NCI-H146 (cell line): ENCODE measurements at regions not wholly inside any gene's neighbourhood (a gene's known extent, or its start where the extent isn't known, plus 50 kb on each side); places are given as distances from the start of the nearest gene placed in this dataset.

ENCODE experiments used
- DNase-seq: peaks from one replicate; lab custom pipeline; 2025; lab: John Stamatoyannopoulos, UW

DNA sequence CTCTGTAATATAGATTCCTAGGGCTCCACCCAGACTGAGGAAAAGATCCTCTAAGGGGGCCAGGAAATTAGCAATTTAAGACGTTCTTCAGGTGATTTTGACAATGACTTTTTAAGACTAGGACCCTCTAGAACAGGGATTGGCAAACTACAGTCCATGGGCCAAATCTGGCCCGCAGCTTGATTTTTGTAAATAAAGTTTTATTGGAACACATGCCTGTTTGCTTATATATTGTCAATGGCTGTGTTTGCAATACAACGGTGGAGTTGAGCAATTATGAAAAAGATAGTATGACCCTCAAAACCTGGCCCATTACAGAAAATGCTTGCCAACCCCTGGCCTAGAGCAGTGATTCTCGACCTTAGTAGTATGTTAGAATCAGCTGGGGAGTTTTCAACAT, 181.9 kb downstream of the SOX9 start:
- no peak for DNase-seq

DNA sequence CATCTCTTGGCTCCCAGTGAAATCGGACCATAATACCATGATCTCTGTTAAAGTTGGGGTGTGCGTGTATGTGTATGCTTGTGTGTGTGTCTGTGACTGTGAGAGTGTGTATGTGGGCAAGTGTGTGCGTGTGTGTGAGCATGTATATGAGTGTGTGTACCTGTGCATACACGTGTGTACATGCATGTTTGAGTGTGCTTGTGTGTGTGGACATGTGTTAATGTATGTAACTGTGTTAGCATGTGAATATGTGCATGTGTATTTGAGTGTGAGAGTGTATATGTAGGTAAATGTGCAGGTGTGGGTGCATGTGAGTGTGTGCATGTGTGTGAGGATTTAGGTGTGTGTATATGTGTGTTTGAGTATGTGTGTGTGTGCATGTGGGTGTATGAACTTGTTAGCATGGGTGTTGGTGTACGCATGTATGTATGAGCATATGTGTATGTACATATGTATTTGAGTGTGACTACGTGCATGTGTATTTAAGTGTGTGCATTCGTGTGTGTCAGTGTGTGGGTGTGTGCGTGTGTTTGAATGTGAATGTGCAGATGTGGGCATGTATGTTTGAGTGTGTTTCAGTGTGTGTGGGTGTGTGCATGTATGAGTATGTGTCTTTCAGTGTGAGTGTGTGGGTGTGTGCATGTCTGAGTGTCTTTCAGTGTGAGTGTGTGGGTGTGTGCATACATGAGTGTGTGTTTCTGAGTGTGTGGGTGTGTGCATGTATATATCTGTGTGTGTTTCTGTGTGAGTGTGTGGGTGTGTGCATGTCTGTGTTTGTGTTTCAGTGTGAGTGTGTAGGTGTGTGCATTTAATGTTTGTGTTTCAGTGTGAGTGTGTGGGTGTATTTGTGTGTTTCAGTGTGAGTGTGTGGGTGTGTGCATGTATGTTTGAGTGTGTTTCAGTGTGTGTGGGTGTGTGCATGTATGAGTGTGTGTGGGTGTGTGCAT, 183.2 kb downstream of the SOX9 start:
- no peak for DNase-seq

DNA sequence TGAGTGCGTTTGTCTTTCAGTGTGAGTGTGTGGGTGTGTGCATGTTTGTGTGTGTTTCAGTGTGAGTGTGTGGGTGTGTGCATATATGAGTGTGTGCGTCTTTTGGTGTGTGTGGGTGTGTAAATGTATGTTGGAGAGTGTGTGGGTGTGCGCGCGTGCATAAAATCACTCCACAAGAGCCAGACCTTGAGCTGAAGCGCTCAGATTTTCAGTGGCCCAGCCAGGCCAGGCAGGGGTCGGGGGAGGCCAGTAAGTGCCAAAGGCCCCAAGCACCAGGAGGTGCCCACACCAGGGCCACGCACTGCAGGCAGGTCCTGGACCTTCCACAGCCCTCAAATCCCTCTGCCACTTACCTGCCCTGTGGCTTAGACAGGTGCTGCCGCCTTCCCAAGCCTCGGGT, 184.0 kb downstream of the SOX9 start:
- no peak for DNase-seq

DNA sequence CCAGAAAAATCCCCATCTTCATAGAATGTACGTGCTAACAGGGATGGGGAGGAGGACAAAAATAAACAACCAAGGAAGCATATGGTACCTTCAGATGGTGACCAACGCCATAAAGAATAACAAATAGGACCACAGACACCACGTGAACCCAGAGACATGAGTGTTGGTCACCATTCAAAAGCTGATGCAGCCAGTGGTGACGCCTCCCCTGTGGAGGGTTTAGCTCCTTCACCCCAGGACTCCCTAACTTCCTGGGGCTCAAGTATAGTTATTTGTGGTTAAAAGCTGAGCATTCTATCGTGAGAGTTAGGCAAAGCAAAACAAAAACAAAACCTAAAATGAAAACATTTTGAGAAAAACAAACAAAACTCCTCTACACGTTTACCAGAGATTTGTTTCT, 184.7 kb downstream of the SOX9 start:
- no peak for DNase-seq

DNA sequence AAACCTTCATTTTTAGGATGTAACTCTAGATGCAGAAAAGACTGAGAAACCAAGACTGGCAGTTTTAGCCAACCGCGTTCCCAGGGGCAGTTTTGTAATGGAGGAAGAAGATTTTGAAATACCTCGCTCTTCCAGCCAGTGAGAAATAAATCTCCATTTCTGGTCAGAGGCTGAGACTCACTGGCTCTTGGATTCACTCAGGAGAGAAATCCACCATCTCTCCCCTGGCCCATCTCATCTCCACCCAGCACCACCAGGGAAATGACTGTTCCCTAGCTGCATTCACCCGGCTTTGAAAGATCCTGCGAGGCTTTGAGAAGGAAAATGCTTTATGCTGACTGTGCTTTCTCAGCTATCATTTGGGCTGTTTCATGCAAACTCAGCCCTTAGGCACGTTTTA, 185.2 kb downstream of the SOX9 start:
- no peak for DNase-seq

DNA sequence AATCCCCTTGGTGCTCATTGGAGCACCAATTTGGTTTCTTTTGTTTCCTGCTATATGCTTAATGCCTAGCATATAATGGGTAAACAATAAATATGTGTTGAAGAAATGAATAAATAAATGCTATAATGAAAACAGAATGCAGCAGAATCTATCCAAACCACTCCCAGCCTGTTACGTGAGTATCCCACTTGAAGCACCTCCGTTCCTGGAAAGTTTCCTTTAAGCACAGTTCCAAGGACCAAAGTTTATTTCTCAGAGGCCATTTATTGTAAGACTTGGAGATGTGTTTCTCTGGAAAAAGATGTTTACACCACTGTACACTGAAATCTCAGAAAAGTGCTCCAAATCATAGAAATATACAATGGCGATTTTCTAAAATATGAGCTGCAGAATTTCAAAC, 187.0 kb downstream of the SOX9 start:
- no peak for DNase-seq

DNA sequence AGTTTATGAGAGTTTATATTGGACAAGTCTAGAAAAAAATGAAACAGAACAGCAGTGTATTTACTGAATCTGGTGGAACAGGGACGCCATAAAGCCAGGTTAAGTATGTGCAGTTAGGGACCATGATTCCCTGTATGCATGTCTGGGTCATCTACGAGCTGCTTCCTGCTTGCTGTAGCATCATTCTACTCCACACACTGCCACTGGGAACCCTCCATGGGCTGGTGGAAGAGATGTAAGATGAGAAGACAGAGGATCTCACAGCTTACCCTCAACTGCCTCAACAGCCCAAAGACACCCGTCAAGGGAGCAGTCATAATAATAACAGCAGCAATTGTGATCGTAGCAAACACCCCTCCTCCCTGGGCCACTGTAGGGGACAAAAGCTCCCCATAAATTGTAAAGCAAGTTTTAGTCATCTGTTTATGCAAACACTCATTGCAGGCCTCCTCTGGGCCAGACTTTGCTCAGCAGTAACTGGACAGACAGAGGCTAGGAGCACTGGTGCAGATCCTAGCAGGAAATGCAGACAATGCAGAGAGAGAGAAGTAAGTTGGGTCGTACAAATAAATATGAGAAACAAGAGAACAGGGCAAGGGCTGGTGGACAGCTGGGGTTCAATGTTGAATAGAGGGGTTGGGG, 188.0 kb downstream of the SOX9 start:
- no peak for DNase-seq

DNA sequence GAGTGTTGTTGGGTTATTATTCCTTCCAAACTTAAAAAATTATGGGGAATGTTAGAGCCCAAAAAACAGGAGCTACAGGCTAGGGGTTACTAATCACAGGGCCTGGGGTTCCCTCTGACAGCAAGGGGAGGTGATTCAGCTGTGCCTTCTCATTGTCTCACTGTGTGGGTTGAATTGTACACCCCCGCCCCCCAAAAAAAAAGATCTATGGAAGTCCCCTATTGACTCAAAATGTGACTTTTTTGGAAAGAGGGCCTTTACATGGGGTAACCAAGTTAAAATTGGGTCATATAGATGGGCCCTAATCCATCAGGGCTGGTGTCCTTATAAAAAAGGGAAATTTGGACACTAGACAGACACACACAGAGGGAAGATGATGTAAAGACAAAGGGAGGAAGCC, 190.2 kb downstream of the SOX9 start:
- DNase-seq, result no peak

DNA sequence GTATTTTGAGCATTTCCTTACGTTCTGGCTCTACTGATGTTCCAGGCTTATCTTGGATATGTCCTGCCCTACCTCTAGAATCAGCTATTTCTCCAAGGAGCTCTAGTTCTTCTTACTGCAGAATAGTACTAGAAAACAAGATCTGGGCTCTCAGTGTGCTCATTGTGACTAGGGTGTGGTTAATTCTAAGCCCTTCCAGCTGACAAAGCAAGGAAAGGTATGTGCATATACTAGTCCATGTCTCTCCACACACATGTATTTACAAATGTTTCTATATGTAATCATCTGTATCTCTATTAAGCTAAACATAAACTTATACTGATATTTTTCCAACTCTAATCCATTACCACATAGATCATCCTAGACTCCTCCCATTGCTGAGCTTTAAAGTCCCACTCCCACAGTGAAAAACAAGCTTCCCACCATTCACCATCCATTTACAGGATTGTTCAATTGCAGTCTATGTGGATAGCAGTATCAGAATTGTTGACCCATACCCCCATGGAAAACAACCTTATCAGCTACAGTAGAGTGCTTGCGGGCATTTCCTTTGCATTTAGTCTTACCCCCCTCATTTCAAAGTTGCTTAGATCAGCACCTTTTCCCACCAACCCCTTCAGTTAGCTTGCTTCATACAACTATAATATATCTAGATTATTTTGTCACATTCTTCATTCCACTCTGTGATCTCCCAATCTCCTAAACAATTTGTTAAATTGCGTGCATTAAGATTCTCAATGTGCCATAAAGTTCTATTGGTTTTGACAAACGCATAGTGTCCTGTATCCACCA, 194.5 kb downstream of the SOX9 start:
- DNase-seq, result no peak

DNA sequence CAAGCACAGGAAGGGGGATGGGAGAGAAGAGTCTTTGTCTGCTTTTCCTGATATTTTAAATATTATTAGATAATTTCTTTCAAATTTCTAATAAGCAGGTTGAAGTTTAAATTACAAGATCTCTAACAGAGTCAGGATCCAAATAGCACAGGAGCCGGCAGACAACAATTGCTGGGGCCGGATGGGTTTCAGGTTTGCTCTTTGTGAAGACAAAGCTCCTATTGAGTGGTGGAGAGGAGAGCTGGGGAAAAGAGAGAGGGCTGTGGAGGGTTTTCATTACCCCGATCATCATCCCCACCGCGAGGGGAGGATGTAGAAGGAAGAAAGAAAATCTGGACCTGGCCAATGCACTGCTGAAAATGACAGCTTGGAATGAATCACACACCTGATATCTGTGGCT, 197.3 kb downstream of the SOX9 start:
- DNase-seq, result no peak

DNA sequence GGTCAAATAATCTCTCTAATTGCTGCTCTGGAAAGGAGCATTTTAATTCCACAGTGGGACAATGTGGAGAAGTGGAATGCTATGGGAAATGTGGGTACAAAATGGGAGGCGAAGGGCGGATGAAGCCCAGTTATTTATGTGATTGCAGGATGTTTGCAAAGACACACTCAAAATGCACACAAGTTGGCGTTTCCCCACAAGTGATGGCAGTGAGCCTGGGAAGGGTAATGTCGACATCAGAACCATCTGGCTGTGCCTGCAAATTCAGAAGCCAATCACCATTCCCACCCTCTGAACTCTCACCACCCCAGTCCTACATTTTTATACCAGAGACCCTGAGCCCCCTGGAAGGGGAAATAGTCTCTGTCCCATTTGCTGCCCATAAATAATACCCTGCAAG, 201.1 kb downstream of the SOX9 start:
- DNase-seq, result no peak

DNA sequence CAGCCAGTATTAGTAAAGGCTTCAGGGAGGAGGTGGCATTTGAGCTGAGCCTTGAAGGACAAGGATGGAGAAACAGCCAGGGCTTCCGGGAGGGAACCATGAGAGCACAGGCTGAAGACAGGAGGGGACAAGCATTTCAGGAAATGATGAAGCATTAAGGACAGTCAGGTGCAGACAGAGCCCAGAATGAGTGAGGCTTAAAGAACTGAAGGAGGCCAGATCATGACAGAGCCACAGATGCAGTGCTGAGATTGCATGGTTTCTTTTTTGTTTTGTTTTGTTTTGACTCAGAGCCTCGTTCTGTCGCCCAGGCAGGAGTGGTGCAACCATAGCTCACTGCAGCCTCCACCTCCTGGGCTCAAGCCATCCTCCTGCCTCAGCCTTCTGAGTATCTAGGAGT, 211.5 kb downstream of the SOX9 start:
- DNase-seq, result no peak

DNA sequence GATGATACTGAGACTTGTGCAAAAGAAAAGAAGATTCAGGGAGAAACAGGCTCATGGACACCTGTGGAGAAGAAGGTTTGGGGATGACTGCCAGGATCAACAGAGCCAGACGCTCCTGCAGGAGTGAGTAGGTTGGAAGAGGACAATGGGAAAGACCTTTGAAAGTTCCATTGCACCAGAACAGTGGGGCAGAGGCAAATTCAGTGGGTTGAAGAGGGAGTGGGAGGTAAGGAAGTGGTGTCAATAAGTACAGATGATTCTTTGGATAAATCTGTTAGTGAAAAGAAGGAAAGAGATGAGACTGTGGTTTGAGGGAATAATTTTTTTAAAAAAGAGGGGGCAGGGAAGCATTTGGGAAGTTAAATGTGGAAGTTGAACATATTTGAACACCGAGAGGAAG, 212.8 kb downstream of the SOX9 start:
- DNase-seq, result no peak

DNA sequence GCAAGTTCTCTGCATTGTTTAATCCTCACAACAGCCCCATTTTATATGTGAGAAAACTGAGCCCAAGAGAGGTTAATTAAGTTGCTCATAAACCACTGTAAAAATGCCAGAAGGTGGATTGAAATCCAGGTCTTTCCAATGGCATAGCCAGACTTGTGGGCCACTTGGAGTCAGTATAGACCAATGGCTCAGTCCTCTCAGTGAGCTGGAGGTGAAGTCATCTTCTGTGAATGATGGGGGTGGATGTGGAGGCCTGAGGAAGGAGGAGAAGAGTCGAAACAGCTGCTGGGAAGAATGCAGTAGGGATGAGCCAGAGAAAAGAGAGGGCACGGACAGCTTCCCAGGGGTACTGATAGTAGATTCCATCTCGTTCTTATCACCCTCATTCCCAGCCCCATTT, 213.4 kb downstream of the SOX9 start:
- DNase-seq, result no peak

DNA sequence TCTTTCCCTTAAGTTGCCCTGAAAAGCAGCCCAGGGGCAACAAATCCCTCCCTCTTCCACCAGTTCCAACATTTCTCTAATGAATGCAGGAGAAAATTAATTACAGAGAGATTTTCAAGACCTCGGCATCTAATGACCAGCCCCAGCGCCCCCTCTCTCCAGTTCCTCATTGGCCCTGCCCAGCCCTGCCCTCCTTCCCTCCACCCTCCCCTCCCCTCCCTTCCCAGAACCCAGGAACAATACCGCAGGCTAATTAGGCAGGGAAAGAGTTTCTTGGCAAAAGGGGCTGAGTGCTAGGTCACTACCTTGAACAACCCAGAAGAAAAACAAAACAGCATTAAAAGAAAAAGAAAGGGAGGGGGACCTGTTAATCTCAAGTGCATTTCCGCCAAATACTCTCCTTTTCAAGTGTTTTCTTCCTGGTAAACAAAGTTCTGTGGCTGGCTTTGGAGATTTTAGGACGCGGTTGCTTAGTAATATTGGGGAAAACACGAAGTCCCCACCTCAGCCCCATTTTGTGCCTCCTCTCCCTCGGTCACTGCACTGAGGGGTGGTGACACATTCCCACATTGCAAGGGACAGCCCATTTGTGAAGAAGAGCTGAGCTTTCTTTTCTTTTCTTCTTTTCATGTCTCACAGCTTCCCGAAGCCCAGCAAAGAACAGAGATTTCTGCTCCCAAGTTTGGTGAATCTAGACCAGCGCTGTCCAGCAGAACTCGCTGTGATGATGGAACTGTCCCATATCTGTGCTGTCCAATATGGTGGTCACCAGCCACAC, 215.4 kb downstream of the SOX9 start:
- no peak for DNase-seq

DNA sequence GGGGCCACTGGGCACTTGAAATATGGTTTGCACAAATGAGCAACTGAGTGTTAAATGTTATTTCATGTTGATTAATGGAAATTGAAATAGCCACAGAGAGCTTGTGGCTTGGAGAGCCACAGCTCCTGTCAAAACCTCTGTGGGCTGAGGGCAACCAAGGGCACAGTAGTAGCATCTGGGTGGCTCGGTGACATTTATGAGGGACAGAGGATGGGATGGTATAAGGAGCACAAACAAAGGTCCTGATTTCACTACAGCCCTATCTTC, 215.9 kb downstream of the SOX9 start:
- DNase-seq, result no peak

DNA sequence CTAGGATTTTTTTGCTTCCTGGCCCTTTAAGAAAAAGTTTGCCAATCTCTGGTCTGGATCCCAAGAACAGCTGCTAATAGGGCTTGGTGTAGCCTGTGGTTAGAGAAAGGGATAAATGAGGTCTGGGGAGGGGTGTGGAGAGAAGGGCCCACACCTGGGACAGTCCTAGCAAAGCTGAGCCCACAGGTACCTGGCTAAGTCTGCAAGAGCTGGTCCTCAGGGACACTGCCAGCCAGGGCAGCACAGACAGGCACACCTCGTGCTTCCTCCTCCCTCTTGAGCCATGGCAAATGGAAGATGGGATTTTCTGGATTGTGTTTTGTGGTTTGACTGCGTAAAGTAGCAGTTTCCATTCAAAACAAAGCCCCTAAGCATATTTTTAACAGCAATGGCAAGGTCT, 217.5 kb downstream of the SOX9 start:
- no peak for DNase-seq

DNA sequence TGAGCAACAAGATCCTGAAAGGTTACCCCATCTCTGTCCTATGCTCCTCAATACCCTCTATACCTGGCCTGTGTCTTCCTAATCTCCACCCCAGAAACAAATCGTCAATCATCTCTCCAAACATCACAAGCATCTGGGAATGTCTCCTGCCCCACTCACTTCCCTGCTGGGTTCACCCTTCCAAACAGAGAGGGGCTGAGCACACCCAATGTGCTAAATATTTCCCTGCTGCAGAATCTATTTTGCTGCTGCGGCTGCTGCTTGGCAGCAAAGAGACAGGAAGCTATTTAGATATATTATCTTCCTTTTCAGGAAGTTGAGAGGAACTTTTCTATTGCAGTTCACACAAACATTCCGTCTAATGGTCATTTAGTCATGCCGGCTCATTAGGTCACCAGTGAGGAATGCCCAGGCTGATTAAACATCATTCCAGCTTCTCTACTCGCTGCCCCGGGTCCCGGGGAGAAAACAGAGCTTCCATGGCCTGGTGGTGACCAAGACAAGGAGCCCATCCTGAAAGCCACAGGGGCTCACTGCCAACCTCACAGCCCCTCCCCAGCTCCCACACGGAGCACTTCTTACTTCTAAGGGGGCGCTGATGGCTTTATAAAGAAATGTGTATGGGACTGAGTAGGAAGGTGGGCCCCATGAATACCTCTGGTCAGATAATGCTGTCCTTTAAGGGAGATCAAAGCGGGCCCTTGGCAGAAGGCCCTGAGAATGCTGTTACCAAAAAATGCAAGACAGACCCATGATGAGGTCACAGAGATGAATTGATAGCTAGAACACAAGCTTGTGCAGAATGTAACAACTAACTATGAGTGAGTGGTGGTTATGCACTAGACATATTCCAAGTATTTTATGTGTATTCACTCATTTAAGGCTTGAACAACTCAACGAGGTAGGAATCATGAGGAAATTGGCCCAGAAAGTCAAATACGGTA, 218.3 kb downstream of the SOX9 start:
- no peak for DNase-seq

DNA sequence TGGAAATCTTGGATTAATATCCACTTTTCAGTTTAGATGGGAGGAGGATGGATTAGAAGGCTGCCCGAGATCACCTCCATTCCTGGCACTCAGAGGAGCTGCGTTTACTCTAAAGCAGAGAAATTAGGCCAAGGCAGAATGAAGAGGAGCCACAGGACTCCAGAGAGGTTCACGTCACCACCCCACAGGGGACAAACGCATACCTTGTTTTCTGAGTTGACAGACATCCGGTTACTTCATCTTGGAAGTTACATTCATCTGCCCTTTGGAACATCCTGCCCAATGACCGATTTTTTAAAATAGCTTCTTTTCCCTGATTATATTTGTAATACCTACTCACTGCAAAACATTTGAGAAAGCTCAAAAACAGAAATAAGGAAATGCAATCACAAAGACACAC, 220.0 kb downstream of the SOX9 start:
- no peak for DNase-seq

DNA sequence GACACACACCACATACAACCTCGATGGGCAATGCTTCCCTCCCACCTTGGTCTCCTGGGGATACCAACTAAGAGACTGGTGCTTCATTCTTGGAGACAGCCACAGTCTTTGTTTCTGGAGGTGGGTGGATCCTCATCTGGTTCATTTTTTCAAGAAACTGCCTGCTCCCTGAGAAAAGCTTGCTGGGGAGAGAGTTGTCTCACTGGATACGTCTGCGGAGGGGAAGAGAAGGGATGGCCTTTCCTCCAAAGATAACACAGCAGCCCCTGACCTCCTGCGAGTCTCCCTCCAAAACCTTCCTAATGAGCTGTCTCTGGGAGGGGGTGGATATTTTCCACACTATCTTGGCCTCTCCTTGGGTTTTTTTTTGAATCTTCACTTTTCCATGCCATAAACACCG, 221.2 kb downstream of the SOX9 start:
- no peak for DNase-seq
